GM18951 (cell line): ENCODE measurements at regions not wholly inside any gene's neighbourhood (a gene's known extent, or its start where the extent isn't known, plus 50 kb on each side); places are given as distances from the start of the nearest gene placed in this dataset.

Source experiments
- POLR2A ChIP-seq: IDR thresholded peaks from 4 replicates; pipeline ENCODE4 v1.6.1; 2011; ENCODE audit warnings: mild to moderate bottlenecking; ENCODE audit not compliant: insufficient read length, insufficient read depth; ENCODE audit errors: extremely low read depth
- in situ Hi-C: fragments of 300-500 bp; cut with MboI; formaldehyde crosslinking; loops from one replicate; pipeline ENCODE4 v1.12.0; 2022; ENCODE audit warnings: low sequenced_read_pairs, mixed read lengths, inconsistent platforms; ENCODE audit not compliant: unreplicated experiment

- TF ChIP-seq POLR2A, result no peak
- in situ Hi-C loops, result no loop called here
These were observed 205.6 kb downstream of the GADD45G start for GRCh38 chr9:89810431-89810830.

GRCh38 chr9:89811356-89811755 lies 206.5 kb downstream of the GADD45G start:
- in situ Hi-C loops, result no loop called here
- TF ChIP-seq POLR2A, result no peak

- no peak for TF ChIP-seq POLR2A
- in situ Hi-C loops, result no loop called here
These were observed 207.2 kb downstream of the GADD45G start for GRCh38 chr9:89811886-89812450.

- in situ Hi-C loops, result no loop called here
- no peak for TF ChIP-seq POLR2A
These were observed 207.9 kb downstream of the GADD45G start for GRCh38 chr9:89812556-89813181.

- TF ChIP-seq POLR2A, result no peak
- in situ Hi-C loops, result no loop called here
These were observed 208.7 kb downstream of the GADD45G start for GRCh38 chr9:89813482-89813881.

- in situ Hi-C loops, result no loop called here
- TF ChIP-seq POLR2A, result no peak
These were observed 209.7 kb downstream of the GADD45G start for GRCh38 chr9:89814340-89815040.

GRCh38 chr9:89815061-89815902 lies 210.5 kb downstream of the GADD45G start:
- in situ Hi-C loops, result no loop called here

GRCh38 chr9:89815903-89816573 lies 211.2 kb downstream of the GADD45G start:
- in situ Hi-C loops, result no loop called here
- TF ChIP-seq POLR2A, result peak; percentile 32

More at GRCh38 chr9:89815061-89815902, 210.5 kb downstream of the GADD45G start:
- no peak for TF ChIP-seq POLR2A

GRCh38 chr9:89817151-89817950 lies 212.5 kb downstream of the GADD45G start:
- in situ Hi-C loops, result no loop called here
- no peak for TF ChIP-seq POLR2A

- in situ Hi-C loops, result no loop called here
- no peak for TF ChIP-seq POLR2A
These were observed 215.5 kb downstream of the GADD45G start for GRCh38 chr9:89820337-89820736.

- no peak for TF ChIP-seq POLR2A
- in situ Hi-C loops, result no loop called here
These were observed 216.3 kb downstream of the GADD45G start for GRCh38 chr9:89821081-89821480.

- TF ChIP-seq POLR2A, result no peak
These were observed 218.2 kb downstream of the GADD45G start for GRCh38 chr9:89822996-89823395.

More at GRCh38 chr9:89822996-89823395, 218.2 kb downstream of the GADD45G start:
- in situ Hi-C loops, result no loop called here
